ENCODE measurements at regions not wholly inside any gene's neighbourhood (a gene's known extent, or its start where the extent isn't known, plus 50 kb on each side); places are given as distances from the start of the nearest gene placed in this dataset.

- no peak overlapping the region for H3K4me3 ChIP-seq (ENCODE audit: low read depth, low read length)
- H3K27me3 ChIP-seq (ENCODE audit: control insufficient read depth, insufficient read depth, low read length) = no peaks in the 10 kb centered on the region
- TF ChIP-seq, protein P1, sequence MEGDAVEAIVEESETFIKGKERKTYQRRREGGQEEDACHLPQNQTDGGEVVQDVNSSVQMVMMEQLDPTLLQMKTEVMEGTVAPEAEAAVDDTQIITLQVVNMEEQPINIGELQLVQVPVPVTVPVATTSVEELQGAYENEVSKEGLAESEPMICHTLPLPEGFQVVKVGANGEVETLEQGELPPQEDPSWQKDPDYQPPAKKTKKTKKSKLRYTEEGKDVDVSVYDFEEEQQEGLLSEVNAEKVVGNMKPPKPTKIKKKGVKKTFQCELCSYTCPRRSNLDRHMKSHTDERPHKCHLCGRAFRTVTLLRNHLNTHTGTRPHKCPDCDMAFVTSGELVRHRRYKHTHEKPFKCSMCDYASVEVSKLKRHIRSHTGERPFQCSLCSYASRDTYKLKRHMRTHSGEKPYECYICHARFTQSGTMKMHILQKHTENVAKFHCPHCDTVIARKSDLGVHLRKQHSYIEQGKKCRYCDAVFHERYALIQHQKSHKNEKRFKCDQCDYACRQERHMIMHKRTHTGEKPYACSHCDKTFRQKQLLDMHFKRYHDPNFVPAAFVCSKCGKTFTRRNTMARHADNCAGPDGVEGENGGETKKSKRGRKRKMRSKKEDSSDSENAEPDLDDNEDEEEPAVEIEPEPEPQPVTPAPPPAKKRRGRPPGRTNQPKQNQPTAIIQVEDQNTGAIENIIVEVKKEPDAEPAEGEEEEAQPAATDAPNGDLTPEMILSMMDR (IDR thresholded peaks at IDR 0.05; ENCODE audit: insufficient read depth, low read length, severe bottlenecking) = no peak
- FAIRE-seq = no peak
- H3K36me3 ChIP-seq (ENCODE audit: control insufficient read depth, insufficient read depth, low read length) = no peaks in the 10 kb centered on the region
- no peak for DNase-seq (ENCODE audit: low read depth)
These were observed 159.5 kb downstream of the RRAGC start for GRCh38 chr1:38700077-38700470.

DNA sequence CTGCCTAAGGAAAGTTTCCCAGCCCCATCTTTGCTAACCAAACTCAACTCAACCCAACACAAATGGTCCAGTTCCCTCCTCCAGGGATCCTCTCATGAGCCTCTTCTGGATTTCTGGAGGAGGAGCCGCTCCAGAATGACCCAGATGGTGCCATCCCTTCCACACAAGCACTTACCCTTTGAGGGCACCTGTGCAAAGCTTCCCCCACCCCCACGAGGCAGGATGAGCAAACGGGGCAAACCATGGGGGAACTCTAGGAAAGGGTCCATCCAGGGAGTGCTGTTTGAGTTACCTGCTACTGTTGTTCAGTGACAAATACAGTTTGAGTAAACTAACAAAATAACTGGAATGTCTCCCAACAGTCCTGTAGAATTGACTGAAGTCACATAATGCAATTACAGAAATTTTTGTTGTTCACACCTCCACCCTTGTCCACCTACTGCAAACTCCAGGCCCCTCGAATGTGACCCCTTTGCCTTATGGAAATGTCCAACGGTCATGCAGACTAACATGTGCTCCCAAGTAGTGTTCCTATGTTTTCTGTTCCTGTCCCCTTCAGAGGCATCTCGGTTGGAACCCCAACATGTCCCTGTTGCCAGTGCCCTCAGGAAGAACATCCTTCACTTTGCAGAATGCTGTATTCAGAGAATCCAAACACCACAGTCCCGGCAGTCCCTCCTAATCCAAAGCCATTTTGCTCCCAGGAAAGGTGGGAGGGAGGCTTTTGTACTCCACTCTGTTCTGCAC is 160.1 kb downstream of the RRAGC start:
- H3K36me3 ChIP-seq (ENCODE audit: control insufficient read depth, insufficient read depth, low read length) = no peaks in the 10 kb centered on the region
- FAIRE-seq = no peak

DNA sequence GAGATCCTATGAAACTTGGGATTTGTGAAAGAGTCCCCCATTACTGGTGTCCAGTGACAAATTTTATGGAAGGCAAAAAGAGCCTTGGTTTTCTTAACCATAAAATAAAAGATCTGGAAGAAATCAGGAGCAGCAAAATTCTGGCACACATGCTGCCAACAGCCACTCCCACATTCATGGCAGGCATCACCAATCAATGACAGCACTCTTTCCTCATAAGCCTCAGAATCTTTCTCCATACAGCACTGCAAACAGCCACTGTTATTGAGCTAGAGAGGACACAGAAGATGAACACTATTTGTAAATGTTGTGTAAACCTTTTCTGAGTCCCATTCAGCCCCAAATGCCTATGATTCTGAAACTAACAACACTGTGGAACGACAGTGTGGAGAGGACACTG is 162.2 kb downstream of the RRAGC start:
- H3K27me3 ChIP-seq (ENCODE audit: control insufficient read depth, insufficient read depth, low read length) = no peaks in the 10 kb centered on the region
- no peak overlapping the region for H3K4me3 ChIP-seq (ENCODE audit: low read depth, low read length)
- no peaks in the 10 kb centered on the region for H3K36me3 ChIP-seq (ENCODE audit: control insufficient read depth, insufficient read depth, low read length)
- TF ChIP-seq, protein P1 (IDR thresholded peaks at IDR 0.05; ENCODE audit: insufficient read depth, low read length, severe bottlenecking) = no peak
- no peak for FAIRE-seq
- no peak for DNase-seq (ENCODE audit: low read depth)

More for the DNA sequence above, 160.1 kb downstream of the RRAGC start:
- TF ChIP-seq, protein P1 (IDR thresholded peaks at IDR 0.05; ENCODE audit: insufficient read depth, low read length, severe bottlenecking) = no peak
- no peak overlapping the region for H3K4me3 ChIP-seq (ENCODE audit: low read depth, low read length)
- no peaks in the 10 kb centered on the region for H3K27me3 ChIP-seq (ENCODE audit: control insufficient read depth, insufficient read depth, low read length)
- no peak for DNase-seq (ENCODE audit: low read depth)

GRCh38 chr1:38696371-38696770 is 163.2 kb downstream of the RRAGC start:
- TF ChIP-seq, protein P1 (IDR thresholded peaks at IDR 0.05; ENCODE audit: insufficient read depth, low read length, severe bottlenecking) = no peak
- DNase-seq (ENCODE audit: low read depth) (no peak), FAIRE-seq (no peak)
- H3K4me3 ChIP-seq (ENCODE audit: low read depth, low read length) = no peak overlapping the region
- no peaks in the 10 kb centered on the region for H3K36me3 ChIP-seq (ENCODE audit: control insufficient read depth, insufficient read depth, low read length)
- no peaks in the 10 kb centered on the region for H3K27me3 ChIP-seq (ENCODE audit: control insufficient read depth, insufficient read depth, low read length)

GRCh38 chr1:38693759-38694158 is 165.8 kb downstream of the RRAGC start:
- Histone ChIP-seq H3K4me3 (ENCODE audit: low read depth, low read length) (no peak overlapping the region), H3K27me3 (ENCODE audit: control insufficient read depth, insufficient read depth, low read length) (no peaks in the 10 kb centered on the region), H3K36me3 (ENCODE audit: control insufficient read depth, insufficient read depth, low read length) (no peaks in the 10 kb centered on the region)
- FAIRE-seq (no peak), DNase-seq (ENCODE audit: low read depth) (no peak)
- TF ChIP-seq, protein P1 (IDR thresholded peaks at IDR 0.05; ENCODE audit: insufficient read depth, low read length, severe bottlenecking) = no peak

DNA sequence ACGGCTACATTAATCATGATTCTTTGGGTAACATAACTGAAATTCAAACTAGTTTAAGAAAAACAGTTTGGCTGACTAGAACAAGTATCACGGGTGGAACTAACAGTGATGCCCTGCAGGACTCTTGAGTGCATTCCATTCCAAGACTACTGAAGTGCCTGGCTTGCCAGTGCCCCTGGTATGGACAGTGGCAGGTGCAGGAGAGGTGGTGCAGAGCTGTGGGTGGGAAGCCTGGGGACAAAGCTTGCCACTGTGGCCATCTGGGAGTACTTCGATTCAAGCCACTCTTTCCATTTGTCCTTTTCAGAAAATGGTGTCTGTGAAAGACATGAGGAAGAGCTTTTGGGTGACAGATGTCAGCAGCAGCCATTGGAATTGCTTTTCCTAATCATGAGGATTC is 166.5 kb downstream of the RRAGC start:
- TF ChIP-seq, protein P1 (IDR thresholded peaks at IDR 0.05; ENCODE audit: insufficient read depth, low read length, severe bottlenecking) = no peak
- Histone ChIP-seq H3K4me3 (ENCODE audit: low read depth, low read length) (no peak overlapping the region), H3K27me3 (ENCODE audit: control insufficient read depth, insufficient read depth, low read length) (no peaks in the 10 kb centered on the region), H3K36me3 (ENCODE audit: control insufficient read depth, insufficient read depth, low read length) (no peaks in the 10 kb centered on the region)
- no peak for FAIRE-seq
- no peak for DNase-seq (ENCODE audit: low read depth)
